GM18858 (cell line): ENCODE measurements at regions not wholly inside any gene's neighbourhood (a gene's known extent, or its start where the extent isn't known, plus 50 kb on each side); places are given as distances from the start of the nearest gene placed in this dataset.

Source experiments
- ATAC-seq: cut with Tn5 transposase; IDR thresholded peaks from one replicate; pipeline ENCODE4 v1.9.1; 2021; ENCODE audit not compliant: unreplicated experiment

- no peak for ATAC-seq
Observed at GRCh38 chr4:24312261-24312913, 272.0 kb downstream of the DHX15 start.

DNA sequence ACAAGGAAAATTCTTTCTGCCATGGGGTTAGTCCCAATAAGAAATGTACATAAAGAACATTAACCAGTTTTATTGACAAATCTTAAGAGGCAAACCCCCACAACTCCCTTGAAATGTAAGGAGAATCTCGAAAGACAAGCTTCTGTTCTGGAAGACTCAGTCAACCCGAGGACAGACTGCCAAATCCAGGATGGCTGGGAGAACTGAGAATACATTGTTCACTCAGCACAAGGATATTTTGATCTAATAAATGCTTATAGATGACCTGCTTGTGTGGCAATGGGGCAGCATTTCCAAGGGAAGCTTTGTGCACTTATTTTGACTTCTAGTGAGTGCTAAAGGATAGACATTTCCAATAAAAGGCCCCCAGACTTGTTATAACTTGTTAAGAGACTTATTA lies 280.4 kb downstream of the DHX15 start:
- no peak for ATAC-seq

DNA sequence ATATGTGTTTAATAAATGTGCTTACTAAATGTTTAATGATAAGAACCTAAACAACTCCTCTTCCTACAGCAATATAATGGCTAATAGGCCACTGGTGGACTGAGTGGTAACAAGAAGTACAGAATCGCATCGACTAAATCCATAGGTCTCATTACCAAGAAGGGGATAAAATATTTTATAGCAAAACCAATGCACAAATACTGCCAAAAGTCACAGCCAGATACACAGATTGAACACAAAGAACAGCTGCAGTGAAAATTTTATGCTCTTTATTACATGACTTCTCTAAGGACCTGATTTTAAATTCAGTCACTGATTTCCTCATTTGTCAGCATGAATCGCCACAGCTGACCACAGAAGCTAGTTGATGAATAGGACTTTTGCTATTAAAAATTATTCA lies 285.4 kb downstream of the DHX15 start:
- ATAC-seq = no peak

GRCh38 chr4:24287096-24287495 lies 297.3 kb downstream of the DHX15 start:
- no peak for ATAC-seq

- ATAC-seq = no peak
Observed at GRCh38 chr4:24285759-24286158, 298.6 kb downstream of the DHX15 start.

- no peak for ATAC-seq
Observed at GRCh38 chr4:24282446-24282845, 301.9 kb downstream of the DHX15 start.

- ATAC-seq = no peak
Observed at GRCh38 chr4:24279911-24280375, 304.4 kb downstream of the DHX15 start.

- no peak for ATAC-seq
Observed at GRCh38 chr4:24279469-24279868, 304.9 kb downstream of the DHX15 start.

GRCh38 chr4:24278693-24279092 lies 305.7 kb downstream of the DHX15 start:
- no peak for ATAC-seq

DNA sequence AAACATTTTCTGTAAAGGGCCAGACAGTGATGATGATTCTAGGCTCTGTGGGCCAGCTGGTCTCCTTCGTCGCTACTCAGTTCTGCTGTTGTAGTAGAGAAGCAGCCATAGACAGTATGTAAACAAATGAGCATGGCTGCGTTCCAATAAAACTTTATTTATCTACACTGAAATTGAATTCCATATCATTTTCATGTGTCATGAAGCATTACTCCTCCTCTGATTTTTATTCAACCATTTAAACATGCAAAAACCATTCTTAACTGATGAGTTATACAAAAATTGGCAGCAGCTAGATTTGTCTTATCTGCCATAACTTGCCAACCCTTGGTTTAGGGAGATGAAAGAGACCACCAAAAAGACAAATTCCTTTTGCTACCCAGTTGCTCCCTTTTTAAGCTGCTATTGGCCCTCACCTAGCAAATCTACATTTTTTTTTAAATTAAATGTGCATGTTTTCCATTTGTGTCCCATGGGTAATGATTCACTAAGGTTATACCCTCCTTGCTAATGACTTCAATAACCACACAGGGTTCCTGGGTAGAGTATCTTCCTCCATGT lies 309.9 kb downstream of the DHX15 start:
- no peak for ATAC-seq

GRCh38 chr4:24273136-24273535 lies 311.2 kb downstream of the DHX15 start:
- no peak for ATAC-seq

DNA sequence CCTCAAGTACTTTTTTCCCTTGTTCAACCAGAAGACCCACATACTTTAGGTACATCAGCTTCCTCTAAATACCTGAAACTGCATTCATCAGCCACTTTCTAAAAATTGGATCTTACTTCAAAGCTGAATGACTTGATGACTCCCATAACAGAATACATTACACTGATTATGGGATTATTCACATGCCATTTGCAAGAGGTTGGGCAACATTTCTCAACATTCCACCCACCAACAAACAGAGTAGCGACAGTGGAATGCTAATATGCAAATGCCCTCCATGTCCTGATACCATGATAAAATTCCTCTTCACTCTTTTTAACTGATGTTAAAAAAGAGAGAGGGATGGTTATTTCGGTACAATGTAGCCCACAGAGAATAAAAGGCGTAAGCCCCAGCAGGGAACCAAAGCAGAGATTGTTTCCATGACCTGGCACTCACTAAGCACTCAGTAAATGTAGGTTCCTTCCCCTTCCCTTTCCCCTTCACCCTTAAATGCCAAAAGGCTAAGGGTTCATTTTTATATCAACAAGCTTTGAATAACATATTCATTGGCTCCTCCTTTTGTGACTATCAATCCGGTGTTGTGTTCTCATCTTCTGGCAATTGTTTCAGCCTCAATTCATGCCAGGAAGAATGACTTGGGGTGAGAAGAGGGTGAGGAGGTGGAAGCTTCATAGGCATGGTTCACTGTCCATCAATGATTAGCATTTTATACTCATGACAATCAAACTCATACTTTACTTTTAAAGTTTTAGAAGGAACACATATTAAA lies 317.2 kb downstream of the DHX15 start:
- no peak for ATAC-seq

GRCh38 chr4:24265989-24266388 lies 318.4 kb downstream of the DHX15 start:
- no peak for ATAC-seq

- ATAC-seq = no peak
Observed at GRCh38 chr4:24262616-24263015, 321.7 kb downstream of the DHX15 start.

- ATAC-seq = no peak
Observed at GRCh38 chr4:24262084-24262483, 322.3 kb downstream of the DHX15 start.

DNA sequence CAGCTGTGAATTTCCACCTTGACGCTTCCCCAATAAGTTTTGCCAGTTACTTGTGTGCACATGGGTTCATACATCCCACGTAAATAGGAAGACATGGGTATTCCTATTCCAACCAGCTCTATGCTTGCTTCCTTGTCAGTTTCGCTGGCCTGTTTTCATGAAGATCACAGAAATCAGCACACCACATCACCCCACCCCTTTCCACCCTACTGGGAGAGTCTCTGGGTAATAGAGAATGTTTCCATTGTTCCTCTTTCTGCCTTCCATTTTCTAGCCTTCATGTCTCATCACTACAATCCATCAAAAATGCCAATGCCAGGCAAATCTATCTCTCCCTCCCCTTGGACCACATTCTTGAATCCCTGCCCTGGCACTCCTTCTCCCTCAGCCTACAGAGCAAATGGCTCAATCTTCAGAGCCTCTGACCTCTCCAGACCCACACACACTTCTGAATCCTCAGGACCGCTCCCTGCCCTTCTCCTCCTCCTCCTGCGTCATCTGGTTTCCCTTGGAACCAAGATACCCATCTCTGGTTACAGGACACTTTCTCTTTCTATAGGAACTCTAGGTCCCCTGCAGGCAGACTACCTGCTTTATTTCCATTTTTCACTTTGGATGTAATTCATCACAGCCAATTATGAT lies 323.3 kb downstream of the DHX15 start:
- no peak for ATAC-seq

- no peak for ATAC-seq
Observed at GRCh38 chr4:24260133-24260715, 324.1 kb downstream of the DHX15 start.

- ATAC-seq = no peak
Observed at GRCh38 chr4:24256547-24256946, 327.8 kb downstream of the DHX15 start.

- no peak for ATAC-seq
Observed at GRCh38 chr4:24256066-24256465, 328.3 kb downstream of the DHX15 start.

DNA sequence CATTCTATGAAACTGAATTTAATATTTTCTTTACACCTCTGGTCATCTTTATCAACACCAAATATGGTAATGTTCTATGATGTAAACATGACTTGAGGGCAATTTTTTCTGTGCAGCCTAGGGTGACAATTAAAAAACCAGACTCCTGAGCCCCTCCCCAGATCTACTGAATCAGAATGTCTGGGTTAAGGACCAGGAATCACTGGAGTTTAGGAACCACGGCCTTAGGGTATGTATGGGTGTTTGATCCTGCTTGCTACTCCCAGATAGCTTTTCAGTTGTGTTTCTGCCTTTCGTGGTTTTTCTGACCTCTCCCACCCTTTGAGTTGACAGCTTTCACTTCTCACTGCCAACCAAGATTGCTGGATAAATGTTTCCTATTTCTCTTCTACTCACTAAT lies 332.2 kb downstream of the DHX15 start:
- ATAC-seq = no peak

- ATAC-seq = no peak
Observed at GRCh38 chr4:24251589-24251988, 332.8 kb downstream of the DHX15 start.
